ENCODE measurements at regions not wholly inside any gene's neighbourhood (a gene's known extent, or its start where the extent isn't known, plus 50 kb on each side); places are given as distances from the start of the nearest gene placed in this dataset.

DNA sequence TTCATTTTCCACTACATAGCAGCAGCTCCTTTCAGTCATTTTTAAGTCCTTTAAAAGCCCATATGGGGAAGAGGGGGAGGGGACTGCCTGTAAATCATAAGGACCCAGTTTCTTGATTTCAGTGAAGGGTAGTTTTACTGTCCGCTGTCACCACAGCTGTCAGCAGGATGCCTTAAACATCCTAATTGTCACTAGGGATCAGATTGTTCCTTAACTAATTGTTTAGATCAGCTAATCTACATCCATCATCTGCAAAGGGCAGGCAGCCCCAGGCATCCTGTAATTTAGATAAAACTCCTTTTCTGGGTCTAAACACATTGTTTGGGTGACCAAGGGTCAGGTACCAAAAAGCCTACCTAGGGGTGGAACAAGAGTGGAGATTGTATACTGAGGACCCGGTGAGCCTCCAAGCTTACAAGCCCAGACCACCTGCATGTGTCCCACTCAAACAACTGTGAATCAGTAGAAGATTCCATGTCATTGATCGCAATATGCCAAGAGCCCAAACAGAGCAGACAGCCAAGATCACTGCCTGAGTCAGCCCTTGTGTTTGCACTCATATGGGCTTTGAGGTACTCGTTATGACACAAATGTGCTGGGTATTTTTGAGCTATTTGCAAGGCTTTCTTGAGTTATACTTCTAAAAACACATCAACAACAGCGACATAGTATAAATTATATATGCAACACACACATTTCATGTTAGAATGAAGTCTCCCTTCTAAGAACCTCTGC is 198.7 kb upstream of the CEP162 start:
- no peak overlapping the region for H3K27ac ChIP-seq
- DNase-seq: no peak
- intact Hi-C loops (cut with DNase I): loop anchor here in 6 of 10 donors (10.0 kb wide), 5 partner anchors 139 to 899 kb away; partner anchors contain the start of gene TBX18 (in 3 of the 6)
- no peak overlapping the region for H3K4me3 ChIP-seq
- 50 to 56% methylated on average over 5 of the region's 5 CpGs for WGBS, 2 donors
- TF ChIP-seq, protein P1, sequence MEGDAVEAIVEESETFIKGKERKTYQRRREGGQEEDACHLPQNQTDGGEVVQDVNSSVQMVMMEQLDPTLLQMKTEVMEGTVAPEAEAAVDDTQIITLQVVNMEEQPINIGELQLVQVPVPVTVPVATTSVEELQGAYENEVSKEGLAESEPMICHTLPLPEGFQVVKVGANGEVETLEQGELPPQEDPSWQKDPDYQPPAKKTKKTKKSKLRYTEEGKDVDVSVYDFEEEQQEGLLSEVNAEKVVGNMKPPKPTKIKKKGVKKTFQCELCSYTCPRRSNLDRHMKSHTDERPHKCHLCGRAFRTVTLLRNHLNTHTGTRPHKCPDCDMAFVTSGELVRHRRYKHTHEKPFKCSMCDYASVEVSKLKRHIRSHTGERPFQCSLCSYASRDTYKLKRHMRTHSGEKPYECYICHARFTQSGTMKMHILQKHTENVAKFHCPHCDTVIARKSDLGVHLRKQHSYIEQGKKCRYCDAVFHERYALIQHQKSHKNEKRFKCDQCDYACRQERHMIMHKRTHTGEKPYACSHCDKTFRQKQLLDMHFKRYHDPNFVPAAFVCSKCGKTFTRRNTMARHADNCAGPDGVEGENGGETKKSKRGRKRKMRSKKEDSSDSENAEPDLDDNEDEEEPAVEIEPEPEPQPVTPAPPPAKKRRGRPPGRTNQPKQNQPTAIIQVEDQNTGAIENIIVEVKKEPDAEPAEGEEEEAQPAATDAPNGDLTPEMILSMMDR (IDR thresholded peaks at IDR 0.05): no peak
- H3K36me3 ChIP-seq: no peaks in the 10 kb centered on the region
- H3K9me3 ChIP-seq: no peaks in the 10 kb centered on the region
- no peaks in the 10 kb centered on the region for H3K4me1 ChIP-seq
- no peak for ATAC-seq
- peaks cover 0 to 8% (median 0%) of the 10 kb centered on the region in 7 donors for H3K27me3 ChIP-seq

GRCh38 chr6:84424956-84425355 is 197.5 kb upstream of the CEP162 start:
- peak overlapping the region in 1 of 10 donors; percentile 10 for H3K4me3 ChIP-seq
- intact Hi-C loops (cut with DNase I): loop anchor here in 6 of 10 donors (5.0 to 10.0 kb wide), 6 partner anchors 140 to 900 kb away; partner anchors contain the start of gene TBX18 (in 4 of the 6)
- no peaks in the 10 kb centered on the region for H3K4me1 ChIP-seq
- no peaks in the 10 kb centered on the region for H3K9me3 ChIP-seq
- no peak overlapping the region for H3K27ac ChIP-seq
- H3K27me3 ChIP-seq: peaks cover 0 to 8% (median 0%) of the 10 kb centered on the region in 7 donors
- DNase-seq (no peak), ATAC-seq (no peak)
- H3K36me3 ChIP-seq: no peaks in the 10 kb centered on the region
- TF ChIP-seq, protein P1 (IDR thresholded peaks at IDR 0.05): no peak
- 11 to 16% methylated on average over 4 of the region's 4 CpGs for WGBS, 2 donors

- TF ChIP-seq, protein P1 (IDR thresholded peaks at IDR 0.05): peak in 8 of 9 donors; percentile 24 to 65 (median 57)
- H3K27me3 ChIP-seq: peaks cover 0 to 6% (median 0%) of the 10 kb centered on the region in 7 donors
- intact Hi-C loops (cut with DNase I): loop anchor here in 6 of 10 donors (5.0 to 10.0 kb wide), 6 partner anchors 142 to 902 kb away; partner anchors contain the start of gene TBX18 (in 4 of the 6)
- H3K9me3 ChIP-seq: no peaks in the 10 kb centered on the region
- H3K4me1 ChIP-seq: no peaks in the 10 kb centered on the region
- peak in 7 of 8 donors; percentile 51 to 90 (median 78) for ATAC-seq
- WGBS, 2 donors: 8 to 10% methylated on average over 13 of the region's 13 CpGs
- no peaks in the 10 kb centered on the region for H3K36me3 ChIP-seq
- DNase-seq: peak; percentile 15 to 39
- no peak overlapping the region for H3K4me3 ChIP-seq
- H3K27ac ChIP-seq: no peak overlapping the region
Observed at GRCh38 chr6:84422380-84422968, 195.0 kb upstream of the CEP162 start.

GRCh38 chr6:84421031-84421430 is 193.6 kb upstream of the CEP162 start:
- 41 to 44% methylated on average over 5 of the region's 5 CpGs for WGBS, 2 donors
- Histone ChIP-seq H3K27me3 (peaks cover 0 to 4% (median 0%) of the 10 kb centered on the region in 7 donors), H3K36me3 (no peaks in the 10 kb centered on the region), H3K4me3 (no peak overlapping the region), H3K4me1 (peaks cover 0 to 2% (median 0%) of the 10 kb centered on the region in 9 donors), H3K9me3 (no peaks in the 10 kb centered on the region), H3K27ac (no peak overlapping the region)
- DNase-seq (no peak), ATAC-seq (no peak)
- intact Hi-C loops (cut with DNase I): loop anchor here in 6 of 10 donors (5.0 to 10.0 kb wide), 6 partner anchors 144 to 904 kb away; partner anchors contain the start of gene TBX18 (in 4 of the 6)
- TF ChIP-seq, protein P1 (IDR thresholded peaks at IDR 0.05): no peak
